ENCODE measurements at regions not wholly inside any gene's neighbourhood (a gene's known extent, or its start where the extent isn't known, plus 50 kb on each side); places are given as distances from the start of the nearest gene placed in this dataset.
"Not testable (repeated sequence)": the region's sequence is repeated elsewhere in the genome, so short reads cannot be mapped to it uniquely, and the experiment has no call there.

DNA sequence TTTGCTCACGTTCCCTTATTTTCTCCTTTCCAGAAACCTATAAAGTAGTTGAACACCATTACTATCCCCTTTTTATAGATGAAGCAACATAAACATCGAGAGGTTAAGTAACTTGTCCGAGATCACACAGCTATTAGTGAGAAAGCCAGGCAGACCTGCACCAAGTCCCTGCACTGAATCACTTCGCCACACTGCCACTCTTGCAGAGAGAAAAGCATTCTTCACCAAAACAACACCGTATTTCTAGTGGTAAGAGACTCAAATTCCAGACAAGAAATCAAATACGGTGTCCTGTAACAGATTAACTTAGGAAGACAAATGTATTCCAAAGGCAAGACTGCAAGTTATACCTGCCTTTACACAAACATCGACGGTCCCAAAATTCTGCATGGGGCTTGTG, 82.0 kb upstream of the DMRT1 start:
- no peak for DNase-seq
- no peak for ATAC-seq
- intact Hi-C loops (cut with DNase I), result loop anchor here in 1 of 2 donors (5.0 kb wide), 1 partner anchor 142 kb away; no protein-coding TSS in a partner anchor

DNA sequence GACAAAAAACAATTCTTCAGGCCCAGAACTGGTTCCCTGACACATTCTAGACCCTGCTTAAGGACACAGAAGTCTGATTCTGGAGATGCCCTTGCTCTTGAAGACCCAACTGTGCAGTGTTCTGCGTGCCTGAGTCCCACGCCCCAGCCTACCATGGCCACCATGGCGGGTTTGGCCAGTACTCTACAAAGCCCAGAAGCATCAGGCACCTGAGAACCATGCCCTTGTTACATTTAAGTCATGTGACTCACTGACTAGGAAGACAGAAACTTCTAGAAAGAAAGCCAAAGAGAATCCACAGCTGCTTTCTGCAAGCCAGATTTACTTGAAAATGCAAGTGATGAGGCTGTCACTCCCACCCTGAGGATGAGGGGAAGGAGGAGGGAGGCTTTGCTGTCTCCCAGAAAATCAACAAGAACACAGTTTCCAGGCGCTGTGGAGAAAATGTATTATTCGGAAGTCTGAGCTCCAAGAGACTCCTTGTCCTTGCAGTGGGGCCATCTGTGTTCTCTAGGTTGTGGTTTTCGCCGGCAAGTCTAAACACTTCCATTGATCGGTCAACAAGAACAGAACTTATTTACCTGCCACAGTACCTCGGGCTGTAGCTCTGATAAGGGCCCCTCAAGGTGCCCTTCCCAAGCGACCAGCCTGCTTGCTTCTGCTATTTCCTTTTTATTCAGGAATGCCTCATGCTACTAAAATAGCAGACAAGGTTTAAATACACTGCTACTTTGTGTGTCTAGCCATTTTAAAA, 81.3 kb upstream of the DMRT1 start:
- no peak for DNase-seq
- intact Hi-C loops (cut with DNase I), result loop anchor here (5.0 to 10.0 kb wide), 4 partner anchors 143 to 355 kb away; no protein-coding TSS in a partner anchor
- ATAC-seq, result no peak

GRCh38 chr9:761176-761792, 80.2 kb upstream of the DMRT1 start:
- intact Hi-C loops (cut with DNase I), result loop anchor here (5.0 to 10.0 kb wide), 3 partner anchors 254 to 356 kb away; no protein-coding TSS in a partner anchor
- ATAC-seq (no peak), DNase-seq (no peak)

DNA sequence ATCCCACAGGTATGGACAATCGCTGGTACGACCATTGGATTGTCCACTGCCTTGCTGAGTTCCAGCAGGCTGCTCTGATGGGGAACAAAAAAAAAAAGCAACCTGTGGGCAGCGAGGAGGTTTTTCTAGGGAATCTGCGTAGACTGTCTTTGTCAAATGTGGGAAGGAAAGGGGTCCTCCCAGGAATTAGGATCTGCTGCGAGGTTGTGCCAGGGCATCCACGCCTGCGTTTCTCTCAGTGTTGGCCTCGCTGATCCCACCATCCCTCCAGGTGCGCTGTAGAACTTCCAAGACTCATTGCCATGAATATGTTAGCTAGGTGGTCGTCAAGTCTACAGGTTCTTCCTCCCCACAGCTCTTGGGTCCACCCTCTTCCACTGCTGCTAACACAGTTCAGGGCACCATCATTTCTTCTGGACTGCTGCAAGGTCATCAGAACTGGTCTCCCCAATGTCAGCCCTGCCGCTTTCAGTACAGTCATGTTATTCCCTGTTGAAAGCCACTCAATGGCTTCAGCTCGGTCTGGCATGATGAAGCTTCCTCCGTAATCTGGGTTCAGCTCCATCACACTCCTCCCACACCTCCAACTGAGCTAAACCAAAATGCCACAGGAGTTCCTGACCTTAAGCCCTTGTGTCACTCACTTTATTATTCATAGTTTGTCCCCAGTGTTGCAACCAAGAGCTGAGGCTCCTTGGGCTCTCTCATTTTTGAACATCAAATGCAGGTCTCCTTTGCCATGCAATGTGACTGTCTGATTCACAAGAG, 79.5 kb upstream of the DMRT1 start:
- no peak for ATAC-seq
- no peak for DNase-seq
- intact Hi-C loops (cut with DNase I), result loop anchor here (5.0 to 10.0 kb wide), 3 partner anchors 255 to 357 kb away; no protein-coding TSS in a partner anchor

DNA sequence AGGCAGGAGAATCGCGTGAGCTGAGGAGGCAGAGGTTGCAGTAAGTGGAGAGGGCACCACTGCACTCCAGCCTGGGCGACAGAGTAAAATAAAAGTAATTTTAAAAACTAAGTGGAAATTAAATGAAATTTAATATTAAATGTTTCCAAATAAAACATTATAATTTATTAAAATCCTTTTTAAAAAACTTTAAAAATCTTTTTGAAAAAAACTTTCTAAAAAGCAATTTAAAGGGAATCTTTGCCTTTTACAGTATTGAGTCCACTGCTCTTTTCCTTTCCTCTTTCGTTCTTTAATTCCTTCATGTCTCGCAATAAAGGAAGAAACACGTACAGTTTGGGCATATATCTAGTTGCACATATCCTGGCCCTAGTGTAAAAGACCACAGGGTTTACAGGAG, 77.8 kb upstream of the DMRT1 start:
- no peak for ATAC-seq
- no peak for DNase-seq
- intact Hi-C loops (cut with DNase I), result loop anchor here (2.0 to 10.0 kb wide), 4 partner anchors 149 to 359 kb away; no protein-coding TSS in a partner anchor

DNA sequence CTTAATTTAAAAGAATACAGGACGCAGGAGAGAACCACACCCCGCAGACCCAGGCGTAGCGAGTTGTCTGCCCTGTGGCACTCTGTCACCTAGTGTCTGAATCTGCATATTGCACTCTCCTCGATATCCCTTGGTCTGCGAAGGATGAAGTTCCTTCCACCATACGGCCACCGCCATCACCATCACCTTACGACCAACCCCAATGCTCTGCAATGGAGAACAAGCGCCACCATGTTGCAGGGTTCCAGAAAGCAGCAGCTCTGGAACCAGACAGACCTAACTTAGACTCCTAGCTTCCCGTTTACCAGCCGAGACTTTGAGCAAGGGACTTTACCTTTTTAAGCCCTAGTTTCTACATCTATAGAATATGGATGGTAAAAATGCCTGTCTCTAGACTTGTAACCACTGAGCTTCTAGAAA, 77.4 kb upstream of the DMRT1 start:
- peak; percentile 73 for DNase-seq
- ATAC-seq, result peak; percentile 96 to 98
- intact Hi-C loops (cut with DNase I), result loop anchor here (2.0 to 10.0 kb wide), 4 partner anchors 149 to 359 kb away; no protein-coding TSS in a partner anchor

DNA sequence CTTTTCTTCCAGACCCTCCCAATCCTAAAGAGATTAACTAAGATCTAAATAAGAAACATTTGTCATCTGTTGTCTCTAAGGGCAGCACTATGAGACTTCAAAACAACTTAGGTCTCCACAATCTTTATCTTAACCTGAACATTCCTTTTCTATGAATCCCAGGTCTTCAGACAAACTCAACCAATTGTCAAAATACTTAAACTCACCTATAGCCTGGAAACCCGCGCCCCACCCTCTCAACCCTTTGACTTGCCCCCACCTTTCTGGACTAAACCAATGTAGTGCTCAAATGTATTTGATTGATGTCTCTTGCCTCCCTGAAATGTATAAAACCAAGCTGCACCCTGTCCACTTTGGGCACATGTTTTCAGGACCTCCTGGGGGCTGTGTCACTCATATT, 76.5 kb upstream of the DMRT1 start:
- ATAC-seq (no peak), DNase-seq (no peak)
- intact Hi-C loops (cut with DNase I), result loop anchor here (2.0 to 10.0 kb wide), 4 partner anchors 150 to 360 kb away; no protein-coding TSS in a partner anchor

DNA sequence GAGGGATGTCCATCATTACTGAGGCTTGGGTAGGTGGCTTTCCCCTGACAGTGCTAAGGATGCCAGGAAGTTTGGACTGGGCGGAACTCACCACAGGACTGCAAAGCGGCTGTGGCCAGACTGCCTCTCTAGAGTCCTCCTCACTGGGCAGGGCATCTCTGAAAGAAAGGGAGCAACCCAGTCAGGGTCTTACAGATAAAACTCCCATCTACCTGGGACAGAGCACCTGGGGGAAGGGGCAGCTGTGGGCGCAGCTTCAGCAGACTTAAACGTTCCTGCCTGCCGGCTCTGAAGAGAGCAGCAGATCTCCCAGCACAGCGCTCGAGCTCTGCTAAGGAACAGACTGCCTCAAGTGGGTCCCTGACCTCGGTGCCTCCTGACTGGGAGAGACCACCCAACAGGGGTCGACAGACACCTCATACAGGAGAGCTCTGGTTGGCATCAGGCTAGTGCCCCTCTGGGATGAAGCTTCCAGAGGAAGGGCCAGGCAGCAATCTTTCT, 74.4 kb upstream of the DMRT1 start:
- not testable (repeated sequence) for DNase-seq, ATAC-seq
- intact Hi-C loops (cut with DNase I), result loop anchor here in 1 of 2 donors (10.0 kb wide), 1 partner anchor 362 kb away; no protein-coding TSS in a partner anchor

- ATAC-seq, result no peak
- DNase-seq, result no peak
- intact Hi-C loops (cut with DNase I), result no loop called here
Measured at GRCh38 chr9:776086-776485, 65.4 kb upstream of the DMRT1 start.

DNA sequence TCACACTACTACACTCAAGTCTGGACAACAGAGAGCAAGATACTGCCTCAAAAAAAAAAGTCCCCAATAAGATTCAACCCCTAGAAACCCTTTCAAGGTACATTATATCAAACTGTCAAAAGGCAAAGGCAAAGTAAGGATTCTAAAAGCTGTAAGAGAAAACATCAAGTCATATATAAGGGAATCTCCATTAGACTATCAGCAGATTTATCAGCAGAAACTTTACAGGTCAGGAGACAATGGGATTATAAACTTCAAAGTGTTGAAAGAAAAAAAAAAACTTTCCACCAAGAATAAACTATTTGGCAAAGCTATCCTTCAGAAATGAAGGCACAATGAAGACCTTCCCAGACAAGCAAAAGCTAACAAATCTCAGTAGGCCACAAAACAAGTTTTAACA, 63.5 kb upstream of the DMRT1 start:
- intact Hi-C loops (cut with DNase I), result no loop called here
- no peak for ATAC-seq
- no peak for DNase-seq

DNA sequence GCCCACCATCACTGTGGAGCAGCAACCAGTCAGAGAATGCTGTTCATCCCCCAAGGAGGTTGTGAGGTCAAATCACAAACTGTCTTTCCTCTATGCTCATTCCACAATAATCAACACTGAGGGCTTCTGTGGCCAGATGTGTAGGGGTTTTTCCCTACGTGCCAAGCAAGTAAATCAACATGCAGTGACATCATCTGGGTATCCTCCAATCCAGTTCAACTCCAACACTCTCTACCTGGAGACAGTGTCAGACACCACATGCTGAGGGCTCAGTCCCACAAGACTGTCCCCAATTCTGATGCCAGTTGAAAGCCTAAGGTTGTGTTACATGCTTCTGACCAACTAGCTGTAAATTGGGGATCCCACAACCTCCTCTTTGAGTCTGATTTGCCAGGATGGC, 57.3 kb upstream of the DMRT1 start:
- ATAC-seq (no peak), DNase-seq (no peak)
- intact Hi-C loops (cut with DNase I), result no loop called here

DNA sequence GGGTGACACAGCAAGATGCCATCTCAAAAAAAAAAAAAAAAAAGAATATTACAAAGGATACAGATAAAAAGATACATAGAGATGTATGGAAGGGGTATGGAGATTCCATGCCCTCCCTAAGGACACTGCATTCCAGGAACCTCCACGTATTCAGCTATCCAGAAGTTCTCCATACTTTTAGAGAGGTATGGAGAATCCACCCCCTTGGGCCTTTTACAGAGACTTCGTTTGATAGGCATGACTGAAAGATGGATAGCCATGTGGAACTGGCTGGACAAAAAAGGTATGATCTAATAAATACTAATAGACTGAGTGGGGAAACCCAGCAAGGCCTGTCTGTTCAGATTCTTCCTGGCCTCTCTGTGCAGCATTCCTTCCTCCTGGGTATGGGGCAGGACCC, 56.6 kb upstream of the DMRT1 start:
- intact Hi-C loops (cut with DNase I), result no loop called here
- ATAC-seq, result no peak
- DNase-seq, result no peak

DNA sequence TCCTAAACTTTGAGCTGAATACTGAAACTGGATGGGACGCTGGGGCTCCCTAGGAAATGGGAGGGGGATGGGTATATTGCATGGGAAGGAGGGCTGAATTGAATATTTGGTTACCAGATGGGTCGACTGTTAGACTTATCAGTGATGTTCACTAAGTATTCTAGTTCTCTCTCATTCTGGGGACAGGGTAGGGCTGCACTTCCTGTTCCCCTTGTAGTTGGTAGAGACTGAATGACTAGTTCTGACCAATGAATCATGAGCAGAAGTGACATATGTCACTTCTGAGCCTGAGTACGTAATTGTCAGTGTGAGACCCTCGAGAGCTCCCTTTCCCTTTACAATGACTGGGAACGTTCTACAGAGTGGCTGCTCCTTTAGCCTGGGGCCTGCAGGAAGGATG, 55.5 kb upstream of the DMRT1 start:
- intact Hi-C loops (cut with DNase I), result no loop called here
- ATAC-seq (no peak), DNase-seq (no peak)

DNA sequence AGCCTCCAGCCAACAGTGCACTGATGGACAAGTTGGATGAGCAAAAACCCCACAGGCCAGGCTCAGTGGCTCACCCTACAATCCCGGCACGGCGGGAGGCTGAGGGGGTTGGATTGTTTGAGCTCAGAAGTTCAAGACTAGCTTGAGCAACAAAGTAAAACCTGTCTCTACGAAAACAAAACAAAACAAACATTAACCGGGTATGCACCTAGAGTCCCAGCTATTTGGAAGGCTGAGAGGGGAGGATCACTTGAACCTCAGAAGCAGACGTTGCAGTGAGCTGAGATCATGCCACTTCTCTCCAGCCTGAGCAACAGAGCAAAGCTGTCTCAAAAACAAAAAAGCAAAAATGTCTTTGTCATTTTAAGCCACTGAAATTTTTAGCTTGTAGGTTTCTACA, 55.1 kb upstream of the DMRT1 start:
- intact Hi-C loops (cut with DNase I), result no loop called here
- ATAC-seq, result no peak
- no peak for DNase-seq

DNA sequence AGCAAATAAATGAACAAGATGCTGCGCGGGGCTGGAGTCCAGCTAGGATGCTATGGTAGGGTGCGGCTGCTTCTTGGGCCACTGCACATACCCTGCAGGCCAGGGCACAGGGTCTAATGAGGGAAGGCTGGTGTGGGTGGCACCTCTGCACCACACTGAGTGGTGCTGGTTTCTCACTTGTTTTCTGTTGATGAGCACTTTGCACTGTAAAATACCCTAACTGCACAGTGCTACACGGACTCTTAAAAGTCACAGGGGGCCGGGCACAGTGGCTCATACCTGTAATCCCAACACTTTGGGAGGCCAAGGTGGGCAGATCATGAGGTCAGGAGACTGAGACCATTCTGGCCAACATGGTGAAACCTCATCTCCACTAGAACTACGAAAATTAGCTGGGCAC, 52.7 kb upstream of the DMRT1 start:
- DNase-seq (no peak), ATAC-seq (no peak)
- intact Hi-C loops (cut with DNase I), result no loop called here
